Dermis blood vessel endothelial cell (primary cell): ENCODE measurements at regions not wholly inside any gene's neighbourhood (a gene's known extent, or its start where the extent isn't known, plus 50 kb on each side); places are given as distances from the start of the nearest gene placed in this dataset.
"Not testable (repeated sequence)": the region's sequence is repeated elsewhere in the genome, so short reads cannot be mapped to it uniquely, and the experiment has no call there.

Experiments
- DNase-seq: peaks from one replicate; pipeline ENCODE4 v3.0.0; 2010

GRCh38 chr10:9895981-9896380 lies 1121.7 kb upstream of the CELF2 start:
- no peak for DNase-seq

GRCh38 chr10:9898633-9899395 lies 1118.9 kb upstream of the CELF2 start:
- no peak for DNase-seq

DNA sequence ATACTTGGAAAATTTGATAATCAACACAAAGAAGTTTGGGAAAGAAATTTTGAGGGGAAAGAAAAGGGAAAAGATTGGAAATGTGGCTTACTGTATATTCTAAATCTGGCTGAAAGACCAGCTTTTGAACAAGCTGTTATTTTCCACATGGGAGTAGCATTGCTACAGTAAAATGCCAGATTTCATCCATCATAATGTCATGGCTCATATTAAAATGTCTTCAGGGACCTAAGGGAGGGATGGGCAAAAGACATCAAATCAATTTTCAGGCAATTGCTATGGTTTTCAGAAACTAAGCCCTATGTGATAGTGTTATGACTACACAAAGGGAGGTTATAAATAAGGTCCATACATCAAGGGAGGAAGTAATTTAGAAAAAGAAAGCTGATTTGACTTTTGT lies 1116.9 kb upstream of the CELF2 start:
- no peak for DNase-seq

DNA sequence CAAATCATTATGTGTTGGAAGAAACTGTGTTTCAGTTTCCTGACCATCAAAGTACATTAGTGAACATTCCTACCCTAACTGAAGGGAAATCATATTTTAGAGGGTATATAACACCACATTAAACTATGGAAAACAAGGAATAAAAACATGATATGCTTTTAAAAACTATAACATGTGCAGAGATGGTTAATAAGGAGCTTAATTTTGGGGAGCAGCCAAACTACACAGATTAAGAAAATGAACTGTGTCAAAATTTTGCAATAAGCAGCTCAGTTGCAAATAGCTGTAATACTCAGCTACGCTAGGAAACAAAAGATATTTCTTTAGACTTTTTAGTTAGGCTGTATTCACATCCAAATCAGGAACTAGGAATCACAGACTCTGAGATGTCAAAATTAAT lies 1115.7 kb upstream of the CELF2 start:
- DNase-seq, result no peak

DNA sequence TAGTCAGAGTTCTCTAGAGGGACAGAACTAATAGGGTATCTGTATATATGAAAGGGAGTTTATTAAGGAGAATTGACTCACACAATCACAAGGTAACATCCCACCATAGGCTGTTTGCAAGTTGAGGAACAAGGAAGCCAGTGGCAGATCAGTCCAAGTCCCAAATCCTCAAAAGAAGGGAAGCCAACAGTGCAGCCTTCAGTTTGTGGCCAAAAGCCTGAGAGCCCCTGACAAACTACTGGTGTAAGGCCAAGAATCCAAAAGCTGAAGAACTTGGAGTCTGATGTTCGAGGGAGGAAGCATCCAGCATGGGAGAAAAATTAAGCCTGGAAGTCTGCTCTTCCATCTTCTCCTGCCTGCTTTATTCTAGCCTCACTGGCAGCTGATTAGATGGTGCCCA lies 1107.2 kb upstream of the CELF2 start:
- no peak for DNase-seq

GRCh38 chr10:9911488-9911887 lies 1106.2 kb upstream of the CELF2 start:
- DNase-seq, result no peak

DNA sequence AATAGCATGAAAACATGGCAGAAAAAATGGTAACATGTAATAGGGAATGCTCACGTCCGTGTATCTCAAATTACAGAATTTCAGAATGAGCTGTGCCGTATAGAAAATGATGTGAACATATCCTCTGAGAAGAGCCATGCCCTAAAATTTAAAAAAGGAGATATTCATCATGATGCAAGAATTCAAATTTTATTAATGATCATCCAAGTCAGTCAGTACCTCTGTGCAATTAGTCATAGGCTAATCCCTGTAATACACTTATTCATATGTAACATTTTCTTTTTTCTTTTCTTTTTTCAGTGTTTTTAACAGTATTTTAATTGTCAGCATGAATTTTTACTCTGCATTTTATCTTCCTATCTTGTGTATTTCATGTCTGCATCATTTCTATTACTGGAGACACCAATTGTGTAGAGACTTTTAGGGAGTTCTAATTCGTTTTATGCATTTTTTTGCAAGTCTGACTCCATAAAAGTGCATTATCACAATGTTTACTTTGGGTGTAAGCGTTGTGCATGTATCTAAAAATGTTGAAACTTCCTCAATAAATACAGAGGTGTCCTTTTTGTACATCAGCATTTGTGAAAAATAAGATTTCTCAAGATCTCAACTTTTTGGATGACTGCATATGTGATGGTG lies 1103.7 kb upstream of the CELF2 start:
- no peak for DNase-seq

DNA sequence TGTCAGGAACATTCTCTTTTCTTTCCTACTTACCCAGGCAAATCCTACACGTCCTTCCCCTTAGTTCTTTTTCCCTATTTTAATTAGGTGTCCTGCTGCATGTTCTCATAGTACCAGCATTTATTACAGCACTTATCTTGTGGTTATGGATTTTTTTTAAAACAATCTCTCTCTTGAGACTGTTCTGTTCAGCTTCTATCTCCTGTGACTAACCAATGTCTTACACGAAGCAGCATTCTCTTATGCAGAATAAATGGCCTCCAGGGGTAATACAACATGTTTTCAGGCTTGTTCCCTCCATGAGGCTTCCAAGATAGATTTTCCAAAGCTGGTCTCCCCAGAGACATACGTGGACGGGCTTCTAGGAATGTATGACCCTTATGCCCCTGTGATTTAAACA lies 1096.1 kb upstream of the CELF2 start:
- DNase-seq, result no peak

DNA sequence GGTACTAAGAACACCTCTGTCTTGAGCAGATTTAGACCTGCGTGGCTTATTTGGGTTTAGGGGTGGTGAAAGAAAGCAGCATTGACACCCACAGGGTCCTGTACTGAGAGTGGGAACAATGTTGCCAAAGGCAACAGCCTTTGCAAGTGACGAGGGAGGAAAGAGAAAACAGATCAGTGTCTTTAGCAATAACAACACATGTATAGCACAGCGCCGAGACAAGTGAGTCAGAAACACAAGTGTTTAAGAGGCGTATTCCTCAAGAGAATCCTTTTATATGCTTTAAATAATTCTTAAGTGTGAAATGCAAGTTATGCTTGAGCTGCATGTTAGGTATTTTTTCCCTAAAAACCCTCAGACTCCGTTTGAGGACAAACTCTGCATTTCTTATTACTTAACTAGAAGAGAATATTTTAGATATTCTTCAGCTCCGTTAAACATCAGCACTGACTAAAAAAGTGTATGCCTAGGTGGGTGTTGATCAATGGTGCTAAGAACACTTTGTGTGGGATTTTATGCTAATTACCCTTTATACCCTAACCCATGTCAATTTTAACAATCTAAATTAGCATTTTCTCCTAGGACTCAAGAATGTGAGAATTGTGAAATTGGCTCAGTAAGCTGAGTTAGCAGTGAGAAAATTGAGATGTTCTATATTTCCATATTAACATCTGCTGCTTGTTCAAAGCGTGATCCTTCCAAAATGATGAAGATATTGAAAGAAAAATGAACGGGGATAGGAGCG lies 1095.4 kb upstream of the CELF2 start:
- no peak for DNase-seq

GRCh38 chr10:9926003-9926402 lies 1091.7 kb upstream of the CELF2 start:
- no peak for DNase-seq

DNA sequence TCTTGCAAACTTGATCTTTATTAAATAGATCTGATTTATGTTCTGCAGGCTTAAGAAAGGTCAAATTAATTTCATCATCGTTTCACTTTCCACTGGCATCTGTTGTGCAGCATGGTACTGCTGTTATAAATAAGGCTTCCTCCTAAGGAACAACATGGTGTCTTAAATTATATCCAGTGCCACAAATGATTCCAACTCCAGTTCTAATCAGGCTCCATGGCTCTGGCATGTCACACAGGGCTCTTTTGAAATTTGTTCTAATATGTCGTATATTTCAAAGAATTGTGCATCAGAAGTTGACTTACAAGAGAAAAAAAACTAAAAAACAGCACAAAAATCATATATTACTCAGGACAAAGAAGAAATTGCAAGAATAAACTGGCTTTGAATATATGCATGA lies 1090.8 kb upstream of the CELF2 start:
- DNase-seq, result no peak

DNA sequence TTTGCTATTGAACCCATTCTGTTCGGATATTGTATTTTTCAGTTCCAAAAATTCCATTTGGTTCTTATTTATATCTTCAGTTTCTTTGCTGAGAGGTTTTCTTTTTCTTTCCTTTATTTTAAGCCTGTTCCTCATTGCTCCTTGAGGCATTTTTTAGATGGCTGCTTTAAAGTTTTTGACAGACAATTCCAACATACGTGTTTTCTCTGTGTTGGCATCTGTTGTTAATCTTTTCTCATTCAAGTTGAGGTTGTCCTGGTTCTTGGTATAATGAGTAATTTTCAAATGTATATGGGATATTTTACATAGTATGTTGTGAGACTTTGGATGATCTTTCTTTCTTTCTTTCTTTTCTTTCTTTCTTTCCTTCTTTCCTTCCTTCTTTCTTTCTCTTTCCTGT lies 1078.0 kb upstream of the CELF2 start:
- DNase-seq, result no peak

- no peak for DNase-seq
These were observed 1073.0 kb upstream of the CELF2 start for GRCh38 chr10:9944690-9945089.

GRCh38 chr10:9950070-9950469 lies 1067.6 kb upstream of the CELF2 start:
- no peak for DNase-seq

DNA sequence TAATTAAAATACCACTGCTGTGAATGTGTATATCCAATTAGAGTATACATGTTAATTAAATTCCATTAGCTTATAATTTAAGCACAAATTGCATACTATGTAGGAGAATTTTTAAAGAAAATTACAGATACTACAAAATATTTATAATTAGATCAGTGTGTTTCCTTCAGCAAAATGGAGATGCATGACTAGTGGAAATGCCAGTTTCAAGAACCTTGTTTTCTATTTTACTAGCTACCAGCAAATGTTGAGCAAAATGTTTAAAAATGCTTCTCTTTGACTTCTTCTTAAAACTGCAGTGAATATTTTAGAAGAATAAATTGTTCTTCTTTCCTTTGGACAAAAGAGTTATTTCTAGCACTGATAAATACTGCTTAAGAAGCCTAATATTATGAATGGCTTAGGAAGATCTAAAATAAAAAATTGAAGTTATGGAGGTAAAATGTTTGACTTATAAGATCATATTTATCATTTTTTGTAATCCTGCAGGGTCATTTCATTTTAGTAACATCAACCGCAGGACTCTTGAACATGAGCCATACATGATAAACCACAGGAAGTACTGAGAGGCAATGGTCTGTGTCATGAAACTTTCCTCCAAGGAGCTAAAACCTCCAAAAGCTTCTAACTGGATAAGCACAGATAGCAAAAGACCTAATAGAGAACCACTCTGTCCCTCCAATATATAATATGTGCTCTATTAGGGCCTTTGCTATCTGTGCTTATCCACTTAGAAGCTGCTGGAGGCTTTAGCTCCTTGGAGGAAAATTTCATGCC lies 1066.0 kb upstream of the CELF2 start:
- DNase-seq, result no peak

DNA sequence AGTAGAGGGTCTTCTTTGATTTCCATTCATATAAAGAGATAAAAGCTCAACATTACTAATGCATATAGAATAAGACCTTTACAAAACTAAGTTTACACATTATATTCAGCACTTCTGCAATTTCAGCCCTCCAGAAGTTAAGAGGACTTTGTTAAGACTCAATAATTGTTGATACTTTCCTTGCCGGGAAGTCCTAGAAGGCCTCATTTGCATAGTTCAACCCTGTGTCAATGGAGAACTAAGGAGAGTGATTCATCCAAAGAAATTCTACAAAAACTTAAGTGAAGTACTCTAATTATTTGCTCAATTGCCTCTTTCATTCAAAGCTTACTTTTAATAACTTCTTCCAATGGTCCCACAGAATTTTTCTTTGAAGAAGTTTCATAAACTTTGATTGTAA lies 1060.3 kb upstream of the CELF2 start:
- DNase-seq, result no peak

- not testable (repeated sequence) for DNase-seq
These were observed 1059.8 kb upstream of the CELF2 start for GRCh38 chr10:9957876-9958275.

DNA sequence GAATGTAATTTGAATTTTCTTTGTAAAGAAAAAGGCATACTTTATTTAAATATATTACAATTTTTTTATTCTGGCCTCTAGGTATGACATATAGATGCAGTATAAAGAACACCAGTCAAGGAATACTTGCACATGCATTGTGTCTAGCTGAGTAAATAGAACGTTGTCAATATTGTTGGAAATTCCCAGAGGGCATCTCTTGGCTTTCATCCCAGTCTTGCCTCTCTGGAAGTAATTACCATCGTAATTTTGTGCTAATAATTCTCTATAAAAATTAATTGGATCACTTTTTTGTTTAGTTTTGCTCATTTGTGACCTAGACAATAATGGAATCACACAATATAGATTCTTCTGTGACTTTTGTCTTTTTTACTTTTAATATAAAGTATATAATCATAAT lies 1052.3 kb upstream of the CELF2 start:
- DNase-seq, result no peak

DNA sequence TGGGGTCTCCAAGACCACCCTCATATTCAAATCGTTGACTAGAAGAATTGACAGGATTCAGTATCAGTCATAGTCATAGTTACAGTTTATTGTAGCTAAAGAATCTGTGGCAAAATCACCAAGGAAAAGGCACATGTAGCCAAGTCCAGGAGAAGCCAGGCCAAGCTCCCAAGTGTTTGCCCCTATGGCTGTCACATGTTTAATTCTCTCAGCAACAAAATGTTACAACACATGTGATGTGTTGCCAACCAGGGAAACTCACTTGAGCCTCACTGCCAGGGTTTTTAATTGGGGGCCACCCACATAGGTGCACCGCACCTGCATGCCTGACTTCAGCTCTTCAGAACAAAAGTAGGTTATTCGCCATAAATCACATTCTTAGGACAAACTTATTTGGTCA lies 1030.9 kb upstream of the CELF2 start:
- DNase-seq, result no peak

DNA sequence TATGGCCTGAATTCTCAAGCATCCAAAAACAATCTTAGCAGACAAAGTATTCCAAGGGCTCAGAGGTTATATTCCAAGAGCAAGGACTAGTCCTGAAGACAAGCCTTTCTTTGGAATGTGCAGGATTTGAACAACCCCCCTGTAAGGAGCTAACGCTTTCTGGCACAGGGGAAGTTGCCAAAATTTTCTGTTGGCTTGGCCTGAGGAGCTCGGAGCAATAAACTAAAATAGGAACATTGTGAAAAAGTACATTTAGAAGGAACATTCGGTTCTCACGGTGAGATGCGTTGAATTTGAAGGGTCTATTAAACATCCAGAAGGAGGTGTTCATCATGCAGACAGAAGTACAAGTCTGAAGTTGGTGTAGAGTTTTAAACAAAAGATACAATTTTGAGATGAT lies 1030.5 kb upstream of the CELF2 start:
- DNase-seq, result no peak

- DNase-seq, result no peak
These were observed 1025.0 kb upstream of the CELF2 start for GRCh38 chr10:9992661-9993060.

DNA sequence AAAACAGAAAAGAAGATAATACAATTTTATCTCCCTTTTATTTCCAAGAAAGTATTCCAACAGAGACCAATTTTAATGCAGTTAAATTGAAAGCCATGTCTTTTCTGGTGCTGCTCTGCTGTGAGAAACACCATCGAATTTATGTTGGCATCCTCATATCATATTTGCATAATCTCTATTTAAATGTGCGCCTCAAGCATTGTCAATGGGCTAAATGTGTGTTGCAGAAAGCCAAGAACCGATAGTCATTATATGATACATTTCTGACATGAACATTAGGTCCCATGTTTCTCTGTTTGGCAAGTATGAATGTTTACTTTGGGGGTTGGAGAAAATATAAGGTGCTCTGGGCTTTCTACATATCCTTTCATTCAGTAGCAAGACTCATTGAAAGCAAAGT lies 1023.5 kb upstream of the CELF2 start:
- no peak for DNase-seq

GRCh38 chr10:9999627-10000026 lies 1018.0 kb upstream of the CELF2 start:
- no peak for DNase-seq
